D341Med (cell line): ENCODE measurements at regions not wholly inside any gene's neighbourhood (a gene's known extent, or its start where the extent isn't known, plus 50 kb on each side); places are given as distances from the start of the nearest gene placed in this dataset.
"Not testable (repeated sequence)": the region's sequence is repeated elsewhere in the genome, so short reads cannot be mapped to it uniquely, and the experiment has no call there.

ENCODE experiments used
- DNase-seq: peaks from one replicate; pipeline ENCODE4 v3.0.0; 2012; ENCODE audit warnings: low spot score

- DNase-seq = no peak
Measured at GRCh38 chr12:89880690-89881350, 172.2 kb upstream of the ATP2B1 start.

- no peak for DNase-seq
Measured at GRCh38 chr12:89879766-89880165, 171.1 kb upstream of the ATP2B1 start.

DNA sequence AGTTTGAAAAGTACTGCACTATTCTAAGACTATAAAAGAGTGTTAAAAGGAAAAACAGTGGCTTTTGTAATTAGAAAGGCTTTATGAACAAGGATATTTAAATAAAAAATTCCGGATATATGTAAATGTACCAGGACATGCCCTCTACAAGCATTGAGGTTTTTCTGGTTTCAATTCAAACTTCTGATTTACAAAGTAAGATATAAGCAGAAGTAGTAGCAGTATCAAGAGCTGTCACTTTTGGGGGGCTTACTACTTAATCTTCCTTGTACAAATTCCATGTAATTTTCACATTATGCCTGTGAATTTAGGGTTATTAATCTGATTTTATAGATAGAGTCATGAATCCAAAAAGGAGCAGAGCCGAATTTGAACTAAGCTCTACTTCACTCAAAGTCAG, 170.3 kb upstream of the ATP2B1 start:
- no peak for DNase-seq

GRCh38 chr12:89878327-89878726, 169.7 kb upstream of the ATP2B1 start:
- no peak for DNase-seq

DNA sequence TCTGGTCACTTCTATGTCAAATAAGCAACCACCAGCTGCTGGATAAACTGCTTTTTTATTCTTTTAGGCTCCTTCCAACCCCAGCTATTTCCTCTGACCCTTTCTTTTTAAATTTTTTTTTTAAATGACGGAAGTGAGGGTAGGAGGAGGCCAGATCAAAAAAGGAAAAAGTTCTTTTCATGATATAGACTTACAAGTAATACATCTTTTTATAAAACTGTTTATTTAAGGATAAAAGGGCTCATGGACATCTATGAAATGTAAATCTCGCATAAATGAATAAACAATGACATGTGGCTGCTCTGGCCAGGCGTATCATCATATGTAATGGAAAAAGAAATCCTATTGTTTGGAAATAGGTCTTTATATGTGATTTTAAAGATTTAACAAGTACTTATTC, 169.0 kb upstream of the ATP2B1 start:
- DNase-seq = no peak

DNA sequence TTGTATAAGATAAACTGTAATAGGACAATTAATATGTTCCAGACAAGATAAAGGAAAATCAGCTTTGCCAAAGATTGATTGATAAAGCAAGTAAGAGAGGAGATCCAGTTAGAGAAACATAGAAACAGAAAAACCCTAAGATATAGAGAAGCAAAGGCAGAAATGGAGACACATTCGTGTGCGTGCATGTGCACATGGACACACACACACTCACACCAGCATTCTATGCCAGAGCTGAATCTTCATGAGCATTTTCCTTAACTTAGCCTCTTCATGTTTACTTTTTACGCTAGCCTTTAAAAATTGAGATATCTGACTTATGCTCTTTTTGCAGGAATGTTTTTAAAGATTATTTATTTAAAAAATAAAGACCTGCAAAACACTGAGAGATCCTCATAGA, 168.5 kb upstream of the ATP2B1 start:
- DNase-seq = no peak

- DNase-seq = no peak
Measured at GRCh38 chr12:89875809-89876208, 167.2 kb upstream of the ATP2B1 start.

DNA sequence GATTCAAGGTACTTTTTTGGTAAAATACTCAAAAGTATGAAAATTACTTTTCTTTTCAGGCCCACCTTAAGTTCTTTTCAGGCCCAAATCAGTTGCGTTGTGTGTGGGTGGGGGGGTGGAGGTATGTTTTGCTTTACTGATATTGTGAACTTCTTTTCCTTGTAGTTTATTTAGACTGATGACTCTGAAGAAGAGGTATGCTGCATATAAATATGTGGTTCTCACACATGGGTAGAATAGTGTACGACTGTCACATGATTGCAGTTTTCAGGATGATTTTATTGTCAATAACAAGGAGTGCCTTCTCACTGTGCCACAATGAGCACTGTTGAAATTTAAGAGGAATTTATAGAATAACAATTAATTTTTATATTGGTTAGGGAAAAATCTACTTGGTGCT, 166.6 kb upstream of the ATP2B1 start:
- DNase-seq = no peak

DNA sequence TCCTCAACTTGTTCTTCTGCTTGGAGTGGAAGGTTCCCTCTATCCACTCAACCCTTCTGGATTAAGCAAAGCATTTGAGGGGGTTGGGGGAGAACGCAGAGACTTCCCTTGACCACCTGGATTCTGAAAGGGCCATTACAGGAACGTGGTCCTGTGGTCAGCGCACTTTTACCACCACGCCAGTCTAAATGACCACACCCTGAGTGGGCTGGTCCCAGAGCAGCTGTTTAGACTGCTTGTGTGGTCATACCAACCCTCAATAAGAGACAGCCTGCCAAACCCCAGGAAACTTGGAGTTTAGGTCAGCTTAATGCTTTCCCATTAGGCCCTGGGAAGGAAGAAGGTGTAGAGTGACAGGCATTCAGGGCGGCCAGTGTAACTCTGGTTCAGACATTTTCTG, 165.5 kb upstream of the ATP2B1 start:
- no peak for DNase-seq

DNA sequence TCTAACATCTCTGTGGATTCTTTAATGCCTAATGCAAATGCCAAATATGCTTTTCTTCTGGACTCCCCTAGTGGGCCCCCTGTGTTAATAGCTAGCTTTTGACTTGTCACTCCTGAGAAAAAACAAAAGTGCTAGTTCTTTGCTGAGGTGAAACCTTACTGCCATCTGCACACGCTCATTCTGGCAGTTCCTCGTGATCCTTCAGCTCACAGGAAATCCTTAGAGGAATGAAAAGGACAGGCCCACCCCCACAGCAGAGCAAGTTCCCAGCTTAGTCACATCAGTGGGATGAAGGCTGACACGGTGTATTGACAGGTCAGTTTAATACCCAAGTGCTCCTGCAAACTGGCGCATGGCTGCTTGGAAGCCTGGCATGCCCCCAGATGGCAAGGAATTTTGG, 165.1 kb upstream of the ATP2B1 start:
- DNase-seq = no peak

DNA sequence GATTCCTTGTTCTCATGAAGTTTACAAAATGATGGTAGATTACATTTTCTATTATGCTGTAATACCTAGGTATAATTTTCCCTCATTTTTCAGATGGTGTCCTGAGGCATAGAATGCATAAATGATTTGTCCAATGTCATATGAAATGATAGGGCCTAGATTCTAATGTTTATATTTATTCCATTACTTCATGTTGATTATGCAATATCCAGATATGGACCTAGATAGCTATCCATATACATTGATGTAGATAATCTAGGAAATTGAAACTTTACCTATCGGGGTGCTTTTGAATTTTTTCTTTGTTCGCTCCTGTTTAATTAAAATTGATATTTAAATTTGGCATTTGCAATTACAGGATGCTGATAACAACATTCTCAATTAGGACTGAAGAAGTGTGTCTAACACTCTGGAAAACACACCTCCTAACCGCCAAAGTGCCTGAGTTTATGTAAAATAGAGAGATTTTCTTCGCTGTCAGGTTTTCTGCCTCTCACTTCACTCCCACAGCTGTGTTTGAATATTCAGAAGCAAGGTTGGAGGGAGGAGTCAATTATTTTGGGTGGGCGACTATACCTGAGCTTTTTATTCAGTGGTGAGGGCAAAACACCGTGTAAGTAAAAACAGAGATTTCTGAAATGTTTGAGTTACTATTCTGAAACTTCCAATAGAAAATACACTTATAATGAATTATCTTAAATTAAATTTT, 164.4 kb upstream of the ATP2B1 start:
- no peak for DNase-seq

- DNase-seq = no peak
Measured at GRCh38 chr12:89870413-89871184, 162.0 kb upstream of the ATP2B1 start.

GRCh38 chr12:89867611-89868010, 159.0 kb upstream of the ATP2B1 start:
- DNase-seq = not testable (repeated sequence)

- DNase-seq = no peak
Measured at GRCh38 chr12:89864411-89864810, 155.8 kb upstream of the ATP2B1 start.

DNA sequence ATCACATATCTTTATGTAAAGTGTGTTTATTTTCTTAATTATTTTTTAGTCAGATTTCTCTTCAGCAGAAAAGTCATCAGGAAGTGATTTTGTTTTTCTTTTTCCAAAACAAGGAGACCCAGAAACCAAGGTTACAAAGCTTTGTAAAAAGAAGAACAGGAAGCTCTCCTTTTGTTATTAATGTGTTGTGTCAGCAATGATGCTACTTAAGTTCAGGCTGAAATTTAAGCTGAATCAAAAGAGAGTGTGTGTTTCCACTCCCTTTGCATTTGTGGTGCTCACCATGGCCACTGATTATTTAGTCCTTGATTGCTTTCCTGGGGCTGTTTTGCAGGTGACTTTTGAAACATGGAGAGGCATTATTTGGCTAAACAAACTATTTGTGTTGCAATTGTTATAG, 155.3 kb upstream of the ATP2B1 start:
- DNase-seq = no peak

DNA sequence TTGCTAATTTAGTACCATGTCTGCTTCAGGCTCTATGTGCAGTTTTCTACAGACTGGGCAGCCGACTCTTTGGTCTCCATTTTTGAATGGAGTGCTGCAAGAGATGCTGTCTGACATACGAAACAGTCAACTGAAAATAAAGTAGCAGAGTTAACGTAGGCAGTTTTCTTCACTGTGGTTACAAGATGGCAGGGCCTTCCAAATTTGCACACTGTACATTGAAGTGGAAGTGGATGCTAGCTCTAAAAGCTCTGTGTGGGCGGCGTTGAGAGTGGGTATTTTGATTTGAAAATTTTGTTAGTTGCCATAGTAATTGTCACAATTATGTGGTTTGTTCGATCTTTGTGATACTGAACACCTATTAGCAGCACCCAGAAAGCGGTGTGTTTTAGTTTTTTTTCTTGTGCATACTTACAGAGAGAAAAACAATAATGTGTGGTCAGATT, 154.9 kb upstream of the ATP2B1 start:
- DNase-seq = no peak

- no peak for DNase-seq
Measured at GRCh38 chr12:89862511-89863445, 154.1 kb upstream of the ATP2B1 start.

GRCh38 chr12:89861086-89861485, 152.4 kb upstream of the ATP2B1 start:
- DNase-seq = no peak

DNA sequence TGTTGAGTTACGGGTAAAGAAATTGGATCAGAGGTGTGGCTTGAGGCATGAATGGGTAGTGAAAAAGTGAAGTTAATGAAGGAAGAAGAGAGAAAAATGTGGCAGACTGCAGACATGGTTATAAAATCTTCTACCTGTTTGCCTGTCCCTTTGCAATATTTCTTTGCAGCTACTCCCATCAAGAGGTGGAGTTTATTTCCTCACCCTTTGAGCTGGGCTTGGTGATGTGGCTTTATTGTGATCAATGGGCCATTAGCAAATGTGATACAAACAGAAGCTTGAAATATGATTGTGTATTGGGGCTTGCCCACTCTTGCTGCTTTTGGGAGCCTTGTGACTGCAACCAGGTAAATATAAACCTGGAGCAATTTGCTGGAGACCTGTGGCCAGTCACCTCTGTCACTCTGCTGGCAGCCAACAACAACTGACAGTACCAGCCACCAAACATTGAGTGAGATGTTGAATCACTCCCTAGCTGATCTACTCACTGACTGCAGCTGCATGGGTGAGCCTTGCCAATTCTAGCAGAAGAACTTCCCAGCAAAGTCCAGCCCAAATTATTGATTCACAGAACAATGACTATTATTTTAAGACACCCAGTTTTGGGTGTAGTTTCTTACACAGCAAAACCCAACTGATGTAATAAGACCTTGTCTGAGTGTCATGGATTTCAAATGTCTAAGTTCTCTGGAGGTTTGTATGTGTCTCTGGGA, 151.0 kb upstream of the ATP2B1 start:
- DNase-seq = no peak

DNA sequence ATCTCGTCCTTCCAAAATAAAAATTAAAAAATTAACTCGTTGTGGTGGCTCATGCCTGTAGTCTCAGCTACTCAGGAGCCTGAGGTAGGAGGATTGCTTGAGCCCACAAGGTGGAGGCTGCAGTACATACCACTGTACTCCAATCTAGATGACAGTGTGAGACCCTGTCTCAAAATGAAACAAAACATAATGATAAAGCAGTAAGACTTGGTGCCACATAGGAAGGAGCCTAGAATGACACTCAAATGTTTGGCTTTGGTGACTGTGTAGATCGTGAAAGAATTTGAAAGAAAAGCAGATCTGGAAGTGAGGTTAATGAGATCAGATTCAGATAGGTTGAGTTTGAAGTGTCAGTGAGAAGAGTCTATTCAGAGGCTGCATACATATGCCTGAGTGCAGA, 150.1 kb upstream of the ATP2B1 start:
- DNase-seq = no peak

DNA sequence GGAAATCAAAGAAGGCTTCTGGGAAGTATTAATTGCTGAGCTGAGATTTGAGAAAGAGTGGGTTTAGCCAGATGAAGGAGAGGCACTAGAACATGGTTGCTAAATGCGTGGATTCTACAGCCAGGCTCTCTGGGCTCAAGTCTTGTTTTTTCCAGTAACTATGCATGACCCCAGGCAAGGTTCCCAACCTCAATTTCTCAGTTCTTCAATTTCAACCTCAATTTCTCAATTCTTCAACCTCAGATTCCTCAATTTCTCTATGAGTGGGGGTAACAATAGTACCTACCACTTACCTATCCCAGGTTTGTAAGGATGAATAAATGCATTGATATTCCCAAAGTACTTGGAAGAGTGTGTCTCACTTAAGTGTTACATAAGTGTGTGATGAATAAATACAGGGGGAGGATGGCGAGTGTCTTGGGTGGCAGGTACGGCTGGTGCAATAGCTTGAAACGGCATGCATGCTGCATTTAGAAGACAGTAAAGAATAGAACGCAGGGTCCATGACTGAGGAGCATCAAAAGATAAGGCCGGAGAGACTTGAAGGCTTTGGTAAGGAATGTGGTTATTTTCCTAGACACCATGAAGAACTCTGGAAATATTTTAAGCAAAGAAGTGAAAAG, 149.1 kb upstream of the ATP2B1 start:
- no peak for DNase-seq
